ENCODE measurements at regions not wholly inside any gene's neighbourhood (a gene's known extent, or its start where the extent isn't known, plus 50 kb on each side); places are given as distances from the start of the nearest gene placed in this dataset.
"Not testable (repeated sequence)": the region's sequence is repeated elsewhere in the genome, so short reads cannot be mapped to it uniquely, and the experiment has no call there.

DNA sequence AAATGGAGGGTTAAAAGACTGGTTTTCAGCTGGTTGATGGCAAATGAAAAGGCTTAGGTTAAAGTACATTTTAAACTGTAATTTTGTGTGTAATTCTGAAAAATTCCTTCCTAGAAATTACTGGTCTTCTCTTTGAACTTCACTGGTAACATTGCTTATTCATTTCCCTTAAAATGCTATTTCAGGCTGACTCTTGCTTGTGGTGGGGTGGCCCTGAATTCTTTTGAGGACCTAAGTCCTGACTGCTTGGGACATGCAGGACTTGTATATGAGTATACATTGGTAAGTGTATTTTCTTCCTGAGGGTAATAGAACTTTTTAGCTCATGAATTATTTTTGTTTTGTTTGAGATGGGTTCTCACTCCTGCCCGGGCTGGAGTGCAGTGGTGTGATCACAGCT lies 63.0 kb upstream of the ERV3-1 start:
- TF ChIP-seq, protein P1, sequence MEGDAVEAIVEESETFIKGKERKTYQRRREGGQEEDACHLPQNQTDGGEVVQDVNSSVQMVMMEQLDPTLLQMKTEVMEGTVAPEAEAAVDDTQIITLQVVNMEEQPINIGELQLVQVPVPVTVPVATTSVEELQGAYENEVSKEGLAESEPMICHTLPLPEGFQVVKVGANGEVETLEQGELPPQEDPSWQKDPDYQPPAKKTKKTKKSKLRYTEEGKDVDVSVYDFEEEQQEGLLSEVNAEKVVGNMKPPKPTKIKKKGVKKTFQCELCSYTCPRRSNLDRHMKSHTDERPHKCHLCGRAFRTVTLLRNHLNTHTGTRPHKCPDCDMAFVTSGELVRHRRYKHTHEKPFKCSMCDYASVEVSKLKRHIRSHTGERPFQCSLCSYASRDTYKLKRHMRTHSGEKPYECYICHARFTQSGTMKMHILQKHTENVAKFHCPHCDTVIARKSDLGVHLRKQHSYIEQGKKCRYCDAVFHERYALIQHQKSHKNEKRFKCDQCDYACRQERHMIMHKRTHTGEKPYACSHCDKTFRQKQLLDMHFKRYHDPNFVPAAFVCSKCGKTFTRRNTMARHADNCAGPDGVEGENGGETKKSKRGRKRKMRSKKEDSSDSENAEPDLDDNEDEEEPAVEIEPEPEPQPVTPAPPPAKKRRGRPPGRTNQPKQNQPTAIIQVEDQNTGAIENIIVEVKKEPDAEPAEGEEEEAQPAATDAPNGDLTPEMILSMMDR (IDR thresholded peaks at IDR 0.05): not testable (repeated sequence)
- TF ChIP-seq POLR2AphosphoS5 (IDR thresholded peaks at IDR 0.05; ENCODE audit: low read depth, low read length); SIN3A (IDR thresholded peaks at IDR 0.05; ENCODE audit: borderline replicate concordance, insufficient read depth, low read depth, low read length); TCF7L2 (IDR thresholded peaks at IDR 0.05; ENCODE audit: low read depth, low read length): not testable (repeated sequence)
- TF ChIP-seq, protein P2, sequence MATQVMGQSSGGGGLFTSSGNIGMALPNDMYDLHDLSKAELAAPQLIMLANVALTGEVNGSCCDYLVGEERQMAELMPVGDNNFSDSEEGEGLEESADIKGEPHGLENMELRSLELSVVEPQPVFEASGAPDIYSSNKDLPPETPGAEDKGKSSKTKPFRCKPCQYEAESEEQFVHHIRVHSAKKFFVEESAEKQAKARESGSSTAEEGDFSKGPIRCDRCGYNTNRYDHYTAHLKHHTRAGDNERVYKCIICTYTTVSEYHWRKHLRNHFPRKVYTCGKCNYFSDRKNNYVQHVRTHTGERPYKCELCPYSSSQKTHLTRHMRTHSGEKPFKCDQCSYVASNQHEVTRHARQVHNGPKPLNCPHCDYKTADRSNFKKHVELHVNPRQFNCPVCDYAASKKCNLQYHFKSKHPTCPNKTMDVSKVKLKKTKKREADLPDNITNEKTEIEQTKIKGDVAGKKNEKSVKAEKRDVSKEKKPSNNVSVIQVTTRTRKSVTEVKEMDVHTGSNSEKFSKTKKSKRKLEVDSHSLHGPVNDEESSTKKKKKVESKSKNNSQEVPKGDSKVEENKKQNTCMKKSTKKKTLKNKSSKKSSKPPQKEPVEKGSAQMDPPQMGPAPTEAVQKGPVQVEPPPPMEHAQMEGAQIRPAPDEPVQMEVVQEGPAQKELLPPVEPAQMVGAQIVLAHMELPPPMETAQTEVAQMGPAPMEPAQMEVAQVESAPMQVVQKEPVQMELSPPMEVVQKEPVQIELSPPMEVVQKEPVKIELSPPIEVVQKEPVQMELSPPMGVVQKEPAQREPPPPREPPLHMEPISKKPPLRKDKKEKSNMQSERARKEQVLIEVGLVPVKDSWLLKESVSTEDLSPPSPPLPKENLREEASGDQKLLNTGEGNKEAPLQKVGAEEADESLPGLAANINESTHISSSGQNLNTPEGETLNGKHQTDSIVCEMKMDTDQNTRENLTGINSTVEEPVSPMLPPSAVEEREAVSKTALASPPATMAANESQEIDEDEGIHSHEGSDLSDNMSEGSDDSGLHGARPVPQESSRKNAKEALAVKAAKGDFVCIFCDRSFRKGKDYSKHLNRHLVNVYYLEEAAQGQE (IDR thresholded peaks at IDR 0.05; ENCODE audit: insufficient read depth in 1 of 2, low read depth in 2 of 2, low read length in 1 of 2): not testable (repeated sequence)
